ENCODE measurements at regions not wholly inside any gene's neighbourhood (a gene's known extent, or its start where the extent isn't known, plus 50 kb on each side); places are given as distances from the start of the nearest gene placed in this dataset.

GRCh38 chr18:42159146-42159545, 204.1 kb downstream of the PIK3C3 start:
- TF ChIP-seq CTCF (IDR thresholded peaks at IDR 0.05) (no peak), POLR2A (IDR thresholded peaks at IDR 0.05) (no peak)

All from tibial nerve (tissue), 3 donors.